Fibroblast of skin of left biceps (primary cell): ENCODE measurements at regions not wholly inside any gene's neighbourhood (a gene's known extent, or its start where the extent isn't known, plus 50 kb on each side); places are given as distances from the start of the nearest gene placed in this dataset.
"Not testable (repeated sequence)": the region's sequence is repeated elsewhere in the genome, so short reads cannot be mapped to it uniquely, and the experiment has no call there.

Experiments
- DNase-seq, 2 experiments: peaks; one replicate each; pipeline ENCODE4 v3.0.0-alpha.2; 2013; ENCODE audit warnings: low read depth in 2 of 2

GRCh38 chr9:7545371-7546165, 254.0 kb downstream of the DMAC1 start:
- DNase-seq, result no peak

GRCh38 chr9:7542693-7543092, 256.9 kb downstream of the DMAC1 start:
- no peak for DNase-seq

DNA sequence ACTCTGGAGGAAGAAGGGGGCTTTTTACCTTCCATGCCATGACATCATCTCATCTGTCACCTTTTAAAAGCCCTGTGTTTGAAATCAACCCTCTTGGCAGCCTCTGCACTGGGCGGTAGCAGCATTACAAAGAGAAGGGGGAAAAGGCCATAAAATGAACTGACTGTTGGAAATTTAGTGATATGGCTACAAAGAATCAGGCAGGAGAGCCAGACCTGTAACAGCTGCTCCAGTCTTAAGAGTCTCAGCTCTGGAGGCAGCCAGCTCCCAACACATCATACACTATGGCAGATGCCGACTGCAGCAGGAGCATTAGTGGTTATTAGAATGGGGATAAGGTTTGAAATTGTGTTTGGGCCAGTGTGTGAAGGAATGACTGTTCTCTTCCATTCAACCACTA, 257.5 kb downstream of the DMAC1 start:
- DNase-seq, result no peak

DNA sequence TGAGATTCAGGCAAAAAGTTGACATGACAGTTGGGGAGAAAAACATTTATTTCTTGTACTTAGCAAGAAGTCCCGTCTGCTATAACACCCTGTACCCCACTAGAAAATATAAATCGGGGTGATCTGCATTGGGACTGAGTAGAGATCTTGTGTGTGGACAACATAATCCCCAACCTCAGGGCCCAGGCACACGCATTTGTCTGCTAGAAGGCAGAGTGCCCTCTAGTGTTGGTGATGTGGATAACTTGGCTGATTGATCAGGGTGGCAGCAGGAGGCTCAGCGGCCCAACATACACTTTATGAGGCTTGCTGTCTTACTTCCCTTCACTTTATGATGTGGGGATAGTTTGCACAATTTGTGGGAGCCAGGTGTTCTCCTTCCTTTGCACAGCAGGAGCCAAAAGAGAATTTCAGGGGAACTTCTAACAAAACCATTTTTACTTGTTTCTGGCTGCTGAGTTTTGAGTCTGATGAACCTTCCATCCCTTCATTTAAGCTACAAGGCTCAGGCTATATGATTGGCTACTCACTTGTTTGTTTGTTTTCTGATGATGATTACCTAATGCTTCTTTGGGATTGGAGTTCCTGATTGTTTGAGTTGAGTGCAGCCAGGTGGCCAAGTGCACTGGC, 263.2 kb downstream of the DMAC1 start:
- peak; percentile 3 to 6 for DNase-seq

GRCh38 chr9:7534211-7534935, 265.2 kb downstream of the DMAC1 start:
- no peak for DNase-seq

GRCh38 chr9:7533376-7534090, 266.0 kb downstream of the DMAC1 start:
- no peak for DNase-seq

DNA sequence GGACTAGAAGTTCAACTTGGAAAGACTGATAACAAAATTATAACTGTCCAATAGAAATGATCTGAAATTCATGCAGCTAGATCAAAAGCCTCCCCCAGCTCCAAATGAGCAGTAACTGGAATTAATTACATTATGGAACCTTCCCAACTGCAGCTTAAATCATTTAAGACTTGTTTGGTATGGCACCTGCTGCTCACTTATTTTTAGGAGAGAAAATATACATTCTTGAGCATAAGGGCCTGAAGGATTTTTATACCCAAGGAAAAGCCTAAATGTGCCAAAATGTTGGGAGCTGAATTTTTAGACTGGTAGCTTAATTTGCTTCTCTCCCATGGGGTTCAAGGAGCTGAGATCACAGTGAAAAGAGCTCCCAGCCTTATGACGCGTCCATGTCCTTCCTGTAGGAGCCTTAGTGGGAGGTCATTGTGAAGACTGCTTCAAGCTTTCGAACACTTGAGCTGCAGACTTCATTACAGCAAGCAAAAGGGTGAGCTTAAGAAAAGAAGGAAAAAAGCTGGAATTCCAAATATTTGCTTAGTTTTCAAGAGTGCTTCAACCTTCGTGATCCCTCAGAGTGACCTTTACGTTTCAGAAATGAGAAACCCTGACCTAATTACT, 276.0 kb downstream of the DMAC1 start:
- DNase-seq, result no peak

- DNase-seq, result no peak
Observed at GRCh38 chr9:7520396-7520795, 279.2 kb downstream of the DMAC1 start.

DNA sequence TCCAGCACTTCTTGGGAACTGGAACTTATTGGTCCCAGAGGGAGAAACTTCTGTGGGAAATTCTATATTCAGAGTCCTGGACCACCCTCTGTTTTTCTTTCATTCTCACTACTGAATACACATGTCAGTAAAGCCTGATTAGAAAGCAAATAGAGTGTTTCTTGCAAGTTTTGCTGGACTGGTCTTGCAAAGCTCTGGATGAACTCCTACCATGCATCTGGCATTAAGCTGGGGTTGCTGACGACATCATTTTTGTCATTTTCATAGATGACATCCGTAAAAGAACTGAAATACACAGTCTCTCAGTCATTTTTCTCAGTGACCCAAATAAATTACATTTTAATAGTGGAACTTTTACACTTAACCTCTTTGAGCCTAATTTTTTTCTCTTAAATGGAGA, 283.2 kb downstream of the DMAC1 start:
- DNase-seq, result no peak

DNA sequence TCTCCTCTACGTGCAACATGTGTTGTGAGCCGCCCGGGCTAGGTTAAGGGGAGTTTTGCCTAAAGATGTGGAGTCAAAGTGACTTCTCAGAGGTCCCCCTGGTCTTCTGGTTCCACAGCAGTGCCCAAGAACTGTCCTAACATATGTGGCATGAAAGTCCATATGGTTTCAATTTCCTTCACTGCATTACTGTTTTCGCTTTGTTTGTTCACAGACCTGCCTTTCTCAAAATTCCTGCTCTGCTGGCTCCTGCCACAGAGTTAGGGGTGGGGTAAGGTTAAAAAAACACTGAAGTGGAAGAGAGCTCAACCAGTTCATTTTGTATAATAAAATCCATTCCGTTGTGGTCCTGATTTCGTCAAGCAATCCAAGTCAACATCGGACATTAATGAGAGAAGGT, 289.4 kb downstream of the DMAC1 start:
- DNase-seq, result no peak

DNA sequence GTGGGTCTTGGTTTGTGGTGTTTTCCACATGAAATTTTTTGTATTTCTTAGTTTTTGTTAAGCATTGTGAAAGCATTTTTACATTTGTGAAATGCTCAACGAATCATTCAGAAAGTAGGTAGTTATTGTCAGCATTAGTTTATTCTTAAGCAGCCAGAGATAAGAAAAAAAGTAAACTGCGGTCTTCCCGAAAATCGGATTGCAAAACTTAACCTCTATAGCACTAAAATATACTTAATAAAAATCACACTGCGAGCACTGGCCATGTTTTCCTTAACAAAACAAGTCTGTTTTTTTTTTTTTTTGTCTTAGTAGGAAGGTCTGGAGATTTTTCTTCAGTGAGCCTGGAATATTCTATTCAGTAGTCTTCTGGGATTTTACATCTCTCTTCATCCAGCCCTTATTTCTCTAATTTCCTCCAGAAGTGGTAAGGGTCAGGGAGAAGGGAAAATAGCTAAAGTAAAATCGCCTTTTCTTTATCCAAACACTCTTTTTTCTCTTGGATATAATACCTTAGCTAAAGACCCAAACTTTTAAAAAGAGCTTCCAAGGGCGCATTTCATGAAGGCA, 289.9 kb downstream of the DMAC1 start:
- no peak for DNase-seq

- no peak for DNase-seq
Observed at GRCh38 chr9:7508516-7508915, 291.1 kb downstream of the DMAC1 start.

DNA sequence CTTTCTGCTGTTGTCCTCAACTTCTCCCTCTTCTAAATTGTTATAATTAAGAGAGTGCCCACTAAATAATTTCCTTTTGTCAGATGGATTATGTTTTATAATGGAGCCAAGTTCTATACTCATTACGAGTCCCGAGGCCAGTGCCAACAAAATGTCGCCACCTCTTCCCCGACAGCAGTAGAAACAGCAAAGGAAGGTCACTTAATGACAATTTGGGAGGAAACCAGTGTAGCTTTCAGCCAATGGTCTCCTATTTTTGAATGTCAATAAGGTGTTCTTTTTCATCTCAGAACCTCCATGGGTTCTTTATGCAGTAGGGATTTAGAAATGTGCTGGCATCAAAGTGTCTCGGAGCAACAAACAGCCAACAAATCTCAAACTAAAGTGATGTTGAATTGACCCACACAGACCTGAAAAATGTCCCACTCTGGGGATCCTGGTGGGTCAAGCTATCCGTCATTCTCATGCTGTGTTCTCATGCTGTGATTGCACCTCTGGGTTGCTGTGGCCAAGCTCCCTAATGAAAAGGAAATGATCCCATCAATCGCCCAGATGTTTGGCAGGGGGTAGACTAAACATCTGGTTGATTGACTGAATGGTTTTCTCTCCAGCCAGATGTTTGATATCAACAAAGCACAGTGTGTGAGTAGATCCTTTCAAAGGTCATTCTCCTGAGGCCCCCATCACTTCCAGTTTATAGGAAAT, 291.9 kb downstream of the DMAC1 start:
- no peak for DNase-seq

GRCh38 chr9:7507026-7507425, 292.6 kb downstream of the DMAC1 start:
- DNase-seq, result no peak

DNA sequence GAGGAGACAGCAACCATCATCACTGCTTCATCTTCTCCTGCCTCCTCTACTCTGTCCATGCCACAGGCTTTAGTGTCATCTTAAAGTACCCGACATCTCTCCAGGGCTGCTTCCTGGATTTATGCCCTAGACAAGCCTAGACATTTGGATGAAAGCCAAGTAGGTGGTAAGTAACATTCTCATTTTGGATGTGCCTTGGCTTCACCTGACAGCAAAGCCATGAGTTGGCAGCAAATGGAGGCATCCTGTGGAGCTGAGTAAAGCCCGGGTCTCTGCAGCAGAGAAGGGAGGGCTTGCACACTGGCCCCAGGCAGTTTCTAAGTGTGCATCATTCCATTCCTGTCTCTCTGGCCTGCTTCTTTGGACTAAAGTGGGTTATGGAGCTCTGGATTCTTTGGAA, 299.1 kb downstream of the DMAC1 start:
- no peak for DNase-seq

DNA sequence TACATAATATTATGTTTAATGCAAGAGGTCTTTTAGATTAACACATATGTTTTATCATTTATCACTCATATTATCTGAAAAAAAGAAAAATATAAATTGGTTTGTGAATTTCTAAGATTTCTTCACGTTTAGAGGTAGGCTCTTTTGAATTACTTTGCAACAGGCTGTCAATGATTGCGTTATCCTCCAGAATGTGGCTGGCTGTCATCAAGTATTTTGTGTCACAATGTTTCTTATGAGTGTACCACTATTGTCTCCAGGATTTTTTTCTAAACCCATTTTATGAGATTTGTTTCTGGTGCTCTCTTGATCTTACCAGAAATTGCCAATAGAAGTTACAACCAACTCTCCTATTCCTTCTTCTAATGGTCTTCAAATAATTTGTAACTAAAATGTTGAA, 307.9 kb downstream of the DMAC1 start:
- no peak for DNase-seq

DNA sequence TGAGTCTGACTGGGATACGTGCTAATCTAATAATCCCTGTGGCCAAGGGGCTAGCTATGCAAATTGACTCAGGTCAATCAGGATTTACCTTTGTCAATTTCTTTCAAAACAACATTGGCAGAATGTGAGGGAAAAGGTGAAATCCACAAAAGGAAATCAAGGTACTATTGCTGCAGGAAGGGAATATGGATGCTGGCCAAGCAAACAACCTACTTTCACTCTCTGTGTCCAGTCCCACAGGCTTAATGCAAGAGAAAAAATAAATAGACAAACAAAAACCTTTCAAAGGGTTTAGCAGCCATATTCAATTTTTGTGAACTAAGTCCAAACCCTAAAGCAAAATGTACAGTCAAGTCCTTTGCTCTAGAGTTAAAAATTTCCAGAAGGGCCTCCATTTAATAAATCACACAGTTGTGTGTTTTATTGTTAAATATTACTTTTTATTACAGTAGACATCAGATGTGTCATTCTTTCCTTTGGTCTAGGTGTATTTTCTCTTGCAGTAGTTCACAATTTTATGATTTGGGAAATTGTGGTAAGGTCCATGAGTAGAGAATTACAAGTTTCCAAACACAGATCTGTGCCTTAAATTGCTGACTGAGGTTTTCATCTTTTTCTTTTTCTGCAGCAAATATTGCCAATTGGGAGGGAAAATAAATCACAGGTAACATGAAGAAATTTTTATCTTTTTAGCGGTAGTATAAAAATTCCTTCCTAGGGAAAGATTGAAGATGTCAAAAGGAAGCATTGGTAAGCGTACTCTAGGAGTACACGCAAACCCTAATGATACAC, 309.1 kb downstream of the DMAC1 start:
- no peak for DNase-seq

GRCh38 chr9:7489036-7489435, 310.5 kb downstream of the DMAC1 start:
- DNase-seq, result no peak

DNA sequence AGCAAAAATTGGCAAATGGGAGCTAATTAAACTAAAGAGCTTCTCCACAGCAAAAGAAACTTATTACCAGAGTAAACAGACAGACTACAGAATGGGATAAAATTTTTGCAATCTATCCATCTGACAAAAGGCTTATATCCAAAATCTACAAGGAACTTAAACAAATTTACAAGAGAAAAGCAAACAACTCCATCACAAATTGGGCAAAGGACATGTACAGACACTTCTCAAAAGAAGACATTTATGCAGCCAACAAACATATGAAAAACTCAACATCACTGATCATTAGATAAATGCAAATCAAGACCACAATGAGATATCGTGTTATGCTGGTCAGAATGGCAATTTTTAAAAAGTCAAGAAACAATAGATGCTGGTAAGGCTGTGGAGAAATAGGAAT, 315.6 kb downstream of the DMAC1 start:
- not testable (repeated sequence) for DNase-seq

DNA sequence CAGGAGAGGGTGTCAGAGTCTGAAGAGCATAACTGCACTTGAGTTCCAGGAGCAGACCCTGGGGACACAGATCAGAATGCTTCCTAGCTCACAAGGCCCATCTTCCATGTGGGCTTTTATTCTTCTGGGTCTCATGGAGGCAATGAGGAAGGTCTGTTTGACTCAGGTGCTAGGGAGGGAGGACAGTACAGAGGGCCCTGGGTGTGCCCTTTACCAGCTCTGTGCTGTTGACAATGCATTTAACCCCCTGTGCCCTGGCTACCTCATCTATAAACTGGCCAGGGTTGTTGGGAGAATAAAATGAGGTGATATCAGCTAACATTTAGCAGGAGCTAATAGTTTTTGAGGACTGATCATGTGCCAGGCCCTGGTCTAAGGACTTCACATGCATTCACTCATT, 318.0 kb downstream of the DMAC1 start:
- DNase-seq, result no peak
